Mammary epithelial cell (primary cell): ENCODE measurements at regions not wholly inside any gene's neighbourhood (a gene's known extent, or its start where the extent isn't known, plus 50 kb on each side); places are given as distances from the start of the nearest gene placed in this dataset.

ENCODE experiments used
- EZH2 ChIP-seq: IDR thresholded peaks from 2 replicates; pipeline ENCODE4 v1.6.1; 2012; ENCODE audit warnings: low read length, inconsistent platforms, borderline replicate concordance
- TF ChIP-seq, protein P1 (sequence below), 2 donors: IDR thresholded peaks in 1 of 2; conservative IDR thresholded peaks in 1 of 2; 2 replicates each; pipeline ENCODE4 v1.5.1; 2011 to 2012; ENCODE audit warnings: inconsistent platforms in 2 of 2, low read length in 2 of 2, mild to moderate bottlenecking in 2 of 2, control low read depth in 1 of 2, low read depth in 1 of 2; ENCODE audit not compliant: insufficient read depth in 1 of 2; ENCODE audit errors: extremely low read depth in 1 of 2

DNA sequence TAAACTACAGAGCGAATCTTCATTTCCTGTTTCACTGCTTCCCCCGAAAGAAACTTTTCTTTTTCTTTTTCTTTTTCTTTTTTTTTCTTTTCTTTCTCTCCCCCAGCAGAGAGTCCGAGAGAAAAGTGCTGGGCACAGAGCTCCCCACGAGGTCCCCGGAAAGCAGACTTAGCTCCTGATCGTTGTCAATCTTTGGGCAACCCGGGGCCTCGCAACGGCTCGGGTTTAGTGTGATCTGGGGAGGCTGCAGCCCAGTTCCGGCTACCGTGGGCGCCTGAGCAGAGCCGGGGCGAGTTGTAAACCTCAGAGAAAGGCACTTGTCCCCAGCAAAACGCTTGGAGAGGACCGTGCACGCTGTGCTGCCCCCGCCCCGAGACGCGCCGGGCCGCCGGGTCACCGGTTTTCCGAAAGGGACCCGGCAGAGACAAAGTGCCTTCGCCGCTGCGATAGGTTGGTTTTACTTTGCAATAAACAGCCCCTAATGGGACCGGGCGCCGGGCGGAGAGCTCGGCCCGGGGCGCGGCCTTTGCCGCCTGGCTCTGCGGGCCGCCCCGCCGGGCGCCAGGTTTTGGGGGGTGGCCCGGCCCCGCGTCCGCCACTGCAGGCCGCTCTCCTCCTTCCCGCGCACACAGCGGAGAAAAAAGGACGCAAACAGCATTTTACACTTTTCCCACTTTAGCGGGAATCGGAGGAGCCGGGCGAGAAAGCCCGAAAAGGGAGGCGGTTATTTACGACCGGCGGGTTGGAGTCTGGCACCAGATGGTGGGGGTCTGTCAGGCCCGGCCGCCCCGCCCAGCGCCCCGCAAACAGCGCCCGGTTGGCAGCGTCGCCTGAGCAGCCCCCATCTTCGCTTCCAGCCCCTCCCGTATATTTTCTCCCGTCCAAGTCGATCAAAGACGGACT lies 136.0 kb downstream of the INSIG2 start:
- TF ChIP-seq, protein P1, sequence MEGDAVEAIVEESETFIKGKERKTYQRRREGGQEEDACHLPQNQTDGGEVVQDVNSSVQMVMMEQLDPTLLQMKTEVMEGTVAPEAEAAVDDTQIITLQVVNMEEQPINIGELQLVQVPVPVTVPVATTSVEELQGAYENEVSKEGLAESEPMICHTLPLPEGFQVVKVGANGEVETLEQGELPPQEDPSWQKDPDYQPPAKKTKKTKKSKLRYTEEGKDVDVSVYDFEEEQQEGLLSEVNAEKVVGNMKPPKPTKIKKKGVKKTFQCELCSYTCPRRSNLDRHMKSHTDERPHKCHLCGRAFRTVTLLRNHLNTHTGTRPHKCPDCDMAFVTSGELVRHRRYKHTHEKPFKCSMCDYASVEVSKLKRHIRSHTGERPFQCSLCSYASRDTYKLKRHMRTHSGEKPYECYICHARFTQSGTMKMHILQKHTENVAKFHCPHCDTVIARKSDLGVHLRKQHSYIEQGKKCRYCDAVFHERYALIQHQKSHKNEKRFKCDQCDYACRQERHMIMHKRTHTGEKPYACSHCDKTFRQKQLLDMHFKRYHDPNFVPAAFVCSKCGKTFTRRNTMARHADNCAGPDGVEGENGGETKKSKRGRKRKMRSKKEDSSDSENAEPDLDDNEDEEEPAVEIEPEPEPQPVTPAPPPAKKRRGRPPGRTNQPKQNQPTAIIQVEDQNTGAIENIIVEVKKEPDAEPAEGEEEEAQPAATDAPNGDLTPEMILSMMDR (conservative IDR thresholded peaks at IDR 0.05 in 1 of 2, IDR thresholded peaks at IDR 0.05 in 1 of 2; ENCODE audit: extremely low read depth in 1 of 2, insufficient read depth in 1 of 2, low read depth in 1 of 2, low read length in 2 of 2) = no peak
- no peak for TF ChIP-seq EZH2
